GM10266 (cell line): ENCODE measurements at regions not wholly inside any gene's neighbourhood (a gene's known extent, or its start where the extent isn't known, plus 50 kb on each side); places are given as distances from the start of the nearest gene placed in this dataset.
"Not testable (repeated sequence)": the region's sequence is repeated elsewhere in the genome, so short reads cannot be mapped to it uniquely, and the experiment has no call there.

Experiments used
- DNase-seq: peaks from one replicate; pipeline ENCODE4 v3.0.0; 2012; ENCODE audit errors: extremely low spot score
- CTCF ChIP-seq: IDR thresholded peaks from 2 replicates; pipeline ENCODE4 v1.5.1; 2012; ENCODE audit warnings: mild to moderate bottlenecking, low read depth; ENCODE audit not compliant: control insufficient read depth, insufficient read depth; ENCODE audit errors: missing control alignments

- no peak for DNase-seq
- no peak for TF ChIP-seq CTCF
Measured at GRCh38 chr5:24999732-25000131, 355.0 kb upstream of the CDH10 start.

- no peak for DNase-seq
- TF ChIP-seq CTCF = no peak
Measured at GRCh38 chr5:24998641-24999040, 353.9 kb upstream of the CDH10 start.

- DNase-seq = no peak
- TF ChIP-seq CTCF = no peak
Measured at GRCh38 chr5:24986326-24986725, 341.5 kb upstream of the CDH10 start.

GRCh38 chr5:24978552-24978951, 333.8 kb upstream of the CDH10 start:
- DNase-seq = not testable (repeated sequence)

GRCh38 chr5:24963611-24964010, 318.8 kb upstream of the CDH10 start:
- TF ChIP-seq CTCF = no peak

GRCh38 chr5:24923400-24923799, 278.6 kb upstream of the CDH10 start:
- no peak for DNase-seq
- no peak for TF ChIP-seq CTCF

More at GRCh38 chr5:24963611-24964010, 318.8 kb upstream of the CDH10 start:
- DNase-seq = no peak

GRCh38 chr5:24918676-24919075, 273.9 kb upstream of the CDH10 start:
- TF ChIP-seq CTCF = no peak
- no peak for DNase-seq

GRCh38 chr5:24916863-24917262, 272.1 kb upstream of the CDH10 start:
- DNase-seq = no peak

More at GRCh38 chr5:24916863-24917262, 272.1 kb upstream of the CDH10 start:
- TF ChIP-seq CTCF = no peak
